ENCODE measurements at regions not wholly inside any gene's neighbourhood (a gene's known extent, or its start where the extent isn't known, plus 50 kb on each side); places are given as distances from the start of the nearest gene placed in this dataset.

GRCh38 chr17:77458202-77459017 lies 317.6 kb downstream of the SEC14L1 start:
- no peak for DNase-seq (ENCODE audit: low spot score)

- no peak for DNase-seq (ENCODE audit: low spot score)
Observed at GRCh38 chr17:77459018-77459755, 318.4 kb downstream of the SEC14L1 start.

- no peak for DNase-seq (ENCODE audit: low spot score)
Observed at GRCh38 chr17:77460514-77461046, 319.8 kb downstream of the SEC14L1 start.

GRCh38 chr17:77461277-77462057 lies 320.7 kb downstream of the SEC14L1 start:
- no peak for DNase-seq (ENCODE audit: low spot score)

- DNase-seq (ENCODE audit: low spot score): no peak
Observed at GRCh38 chr17:77462090-77462489, 321.3 kb downstream of the SEC14L1 start.

- no peak for DNase-seq (ENCODE audit: low spot score)
Observed at GRCh38 chr17:77462553-77463497, 322.1 kb downstream of the SEC14L1 start.

- no peak for DNase-seq (ENCODE audit: low spot score)
Observed at GRCh38 chr17:77464988-77465357, 324.2 kb downstream of the SEC14L1 start.

GRCh38 chr17:77465358-77466041 lies 324.7 kb downstream of the SEC14L1 start:
- DNase-seq (ENCODE audit: low spot score): no peak

- no peak for DNase-seq (ENCODE audit: low spot score)
Observed at GRCh38 chr17:77466140-77466539, 325.4 kb downstream of the SEC14L1 start.

- DNase-seq (ENCODE audit: low spot score): no peak
Observed at GRCh38 chr17:77466596-77467223, 325.9 kb downstream of the SEC14L1 start.

- DNase-seq (ENCODE audit: low spot score): no peak
Observed at GRCh38 chr17:77467521-77467920, 326.8 kb downstream of the SEC14L1 start.

GRCh38 chr17:77468897-77469296 lies 328.1 kb downstream of the SEC14L1 start:
- DNase-seq (ENCODE audit: low spot score): no peak

GRCh38 chr17:77470330-77470786 lies 329.6 kb downstream of the SEC14L1 start:
- DNase-seq (ENCODE audit: low spot score): no peak

- no peak for DNase-seq (ENCODE audit: low spot score)
Observed at GRCh38 chr17:77470800-77471733, 330.3 kb downstream of the SEC14L1 start.

- DNase-seq (ENCODE audit: low spot score): no peak
Observed at GRCh38 chr17:77471984-77472461, 331.3 kb downstream of the SEC14L1 start.

- DNase-seq (ENCODE audit: low spot score): no peak
Observed at GRCh38 chr17:77472468-77473310, 331.9 kb downstream of the SEC14L1 start.

GRCh38 chr17:77473615-77474226 lies 333.0 kb downstream of the SEC14L1 start:
- DNase-seq (ENCODE audit: low spot score): no peak
